T-helper 1 cell treated with Interleukin-12 subunit alpha and Interleukin-12 subunit beta and Interleukin-4 antibody, amounts not matched to agents 30 μg/mL and 1 μg/mL, for 36 hours (primary cell): ENCODE measurements at regions not wholly inside any gene's neighbourhood (a gene's known extent, or its start where the extent isn't known, plus 50 kb on each side); places are given as distances from the start of the nearest gene placed in this dataset.
"Not testable (repeated sequence)": the region's sequence is repeated elsewhere in the genome, so short reads cannot be mapped to it uniquely, and the experiment has no call there.

Experiments
- H3K27ac Mint-ChIP-seq: one replicate; pipeline ENCODE4 v1.8.0; 2021; ENCODE audit warnings: mild to moderate bottlenecking, mixed read lengths
- H3K27me3 Mint-ChIP-seq: one replicate; pipeline ENCODE4 v1.8.0; 2021; ENCODE audit warnings: low read depth, mixed read lengths
- H3K36me3 Mint-ChIP-seq: one replicate; pipeline ENCODE4 v1.8.0; 2021; ENCODE audit warnings: low read depth, mixed read lengths
- H3K4me1 Mint-ChIP-seq: one replicate; pipeline ENCODE4 v1.8.0; 2021; ENCODE audit warnings: low read depth, mixed read lengths
- H3K4me3 Mint-ChIP-seq: one replicate; pipeline ENCODE4 v1.8.0; 2021; ENCODE audit warnings: mild to moderate bottlenecking, moderate library complexity, mixed read lengths
- H3K9me3 Mint-ChIP-seq: one replicate; pipeline ENCODE4 v1.8.0; 2021; ENCODE audit warnings: mixed read lengths

DNA sequence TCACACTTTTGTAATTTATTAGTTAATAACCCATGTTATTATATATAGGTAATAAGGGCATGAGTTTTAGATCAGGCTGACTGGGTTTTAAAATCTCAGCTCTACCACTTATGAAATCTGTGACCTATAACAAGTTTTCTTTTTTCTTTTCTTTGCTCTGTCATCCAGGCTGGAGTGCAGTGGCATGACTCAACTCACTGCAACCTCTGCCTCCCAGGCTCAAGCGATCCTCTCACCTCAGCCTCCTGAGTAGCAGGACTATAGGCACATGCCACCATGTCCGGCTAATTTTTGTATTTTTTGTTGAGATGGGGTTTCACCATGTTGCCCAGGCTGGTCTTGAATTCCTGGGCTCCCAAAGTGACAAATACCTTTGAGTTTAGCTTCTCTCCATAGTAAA, 227.7 kb upstream of the KRR1 start:
- H3K9me3 Mint-ChIP-seq, H3K27me3 Mint-ChIP-seq, H3K36me3 Mint-ChIP-seq, H3K4me3 Mint-ChIP-seq, H3K4me1 Mint-ChIP-seq, H3K27ac Mint-ChIP-seq: not testable (repeated sequence)

DNA sequence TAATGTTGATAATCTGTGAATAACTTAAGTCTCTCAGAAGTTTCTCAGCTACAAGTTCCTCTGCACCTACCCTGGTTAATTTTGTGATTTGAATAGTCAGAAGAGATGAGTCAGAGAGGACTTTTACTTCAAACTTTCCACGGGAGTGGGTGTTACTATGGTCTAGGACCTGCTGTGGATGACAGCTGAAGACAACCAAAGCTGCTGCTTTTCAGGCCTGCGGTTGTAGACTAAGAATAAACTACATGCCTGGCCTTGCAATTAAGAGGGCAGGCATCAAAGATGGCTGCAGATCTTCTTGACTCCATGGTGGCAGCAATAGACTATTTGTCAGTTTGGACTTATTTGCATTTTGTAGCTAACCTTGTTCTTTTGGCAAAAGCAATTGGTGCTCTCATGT, 227.1 kb upstream of the KRR1 start:
- no peaks in the 10 kb centered on the region for H3K9me3 Mint-ChIP-seq
- peaks cover 2% of the 10 kb centered on the region for H3K36me3 Mint-ChIP-seq
- H3K4me1 Mint-ChIP-seq, result peaks cover 5% of the 10 kb centered on the region
- H3K27me3 Mint-ChIP-seq, result peaks cover 8% of the 10 kb centered on the region
- no peak overlapping the region for H3K4me3 Mint-ChIP-seq
- H3K27ac Mint-ChIP-seq, result peak overlapping the region; percentile 8

DNA sequence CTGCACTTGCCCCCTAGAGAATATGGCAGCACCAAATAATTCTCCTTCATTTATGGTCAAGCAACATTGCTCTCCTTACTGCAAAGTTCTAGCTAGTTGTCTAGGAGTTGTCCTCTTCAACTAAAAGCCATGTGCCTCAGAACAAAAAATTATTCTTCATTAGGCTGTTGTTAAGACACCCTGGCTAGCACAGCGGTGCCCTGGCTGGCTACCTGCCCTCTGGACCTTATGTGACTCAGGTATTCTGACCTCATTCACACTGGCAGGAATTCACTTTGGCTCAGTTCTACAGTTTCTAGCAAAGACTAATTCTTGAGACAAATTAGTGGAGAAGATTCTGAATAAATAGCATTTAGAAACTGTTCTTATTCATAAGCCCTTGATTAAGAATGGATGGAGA, 224.4 kb upstream of the KRR1 start:
- H3K27me3 Mint-ChIP-seq, result peaks cover 3% of the 10 kb centered on the region
- H3K36me3 Mint-ChIP-seq, result no peaks in the 10 kb centered on the region
- H3K9me3 Mint-ChIP-seq, result peaks cover 4% of the 10 kb centered on the region
- no peak overlapping the region for H3K4me3 Mint-ChIP-seq
- H3K27ac Mint-ChIP-seq, result no peak overlapping the region
- H3K4me1 Mint-ChIP-seq, result peaks cover 5% of the 10 kb centered on the region

DNA sequence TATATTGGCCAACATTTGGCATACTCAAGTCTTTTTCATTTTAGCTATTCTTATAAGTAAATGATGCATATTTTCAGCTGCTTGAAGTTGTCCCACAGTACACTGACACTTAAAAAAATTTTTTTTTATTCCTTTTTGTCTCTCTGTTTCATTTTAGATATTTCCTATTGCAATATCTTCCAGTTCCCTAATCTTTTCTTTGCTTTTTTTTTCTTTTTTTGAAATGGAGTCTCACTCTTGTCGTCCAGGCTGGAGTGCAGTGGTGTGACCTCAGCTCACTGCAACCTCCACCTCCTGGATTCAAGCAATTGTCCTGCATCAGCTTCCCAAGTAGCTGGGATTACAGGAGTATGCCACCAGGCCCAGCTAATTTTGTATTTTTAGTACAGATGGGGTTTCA, 217.4 kb upstream of the KRR1 start:
- no peaks in the 10 kb centered on the region for H3K27me3 Mint-ChIP-seq
- H3K27ac Mint-ChIP-seq, result no peak overlapping the region
- no peaks in the 10 kb centered on the region for H3K36me3 Mint-ChIP-seq
- peaks cover 4% of the 10 kb centered on the region for H3K9me3 Mint-ChIP-seq
- no peaks in the 10 kb centered on the region for H3K4me1 Mint-ChIP-seq
- no peak overlapping the region for H3K4me3 Mint-ChIP-seq

DNA sequence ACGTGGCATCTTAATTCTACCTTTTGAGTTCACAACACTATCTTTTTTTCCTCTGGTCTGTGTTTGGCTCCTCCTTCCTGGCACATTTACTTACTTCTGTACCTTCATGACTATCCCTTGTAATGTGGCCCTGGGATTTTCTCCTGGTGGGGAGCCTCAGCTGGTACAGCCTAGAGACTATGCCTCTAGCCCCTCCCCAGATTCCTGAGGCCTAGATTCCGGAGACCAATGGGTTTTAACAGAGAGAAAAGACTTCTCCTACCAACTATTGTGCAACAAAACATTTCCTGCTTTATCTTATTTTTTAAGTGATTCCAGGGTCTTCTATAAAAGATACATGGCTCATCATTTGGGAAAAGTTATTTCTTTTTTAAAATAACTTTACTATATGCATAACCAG, 216.2 kb upstream of the KRR1 start:
- H3K36me3 Mint-ChIP-seq, result peaks cover 7% of the 10 kb centered on the region
- H3K9me3 Mint-ChIP-seq, result peaks cover under 1% of the 10 kb centered on the region
- H3K4me1 Mint-ChIP-seq, result peaks cover 11% of the 10 kb centered on the region
- H3K4me3 Mint-ChIP-seq, result no peak overlapping the region
- H3K27me3 Mint-ChIP-seq, result no peaks in the 10 kb centered on the region
- H3K27ac Mint-ChIP-seq, result no peak overlapping the region

DNA sequence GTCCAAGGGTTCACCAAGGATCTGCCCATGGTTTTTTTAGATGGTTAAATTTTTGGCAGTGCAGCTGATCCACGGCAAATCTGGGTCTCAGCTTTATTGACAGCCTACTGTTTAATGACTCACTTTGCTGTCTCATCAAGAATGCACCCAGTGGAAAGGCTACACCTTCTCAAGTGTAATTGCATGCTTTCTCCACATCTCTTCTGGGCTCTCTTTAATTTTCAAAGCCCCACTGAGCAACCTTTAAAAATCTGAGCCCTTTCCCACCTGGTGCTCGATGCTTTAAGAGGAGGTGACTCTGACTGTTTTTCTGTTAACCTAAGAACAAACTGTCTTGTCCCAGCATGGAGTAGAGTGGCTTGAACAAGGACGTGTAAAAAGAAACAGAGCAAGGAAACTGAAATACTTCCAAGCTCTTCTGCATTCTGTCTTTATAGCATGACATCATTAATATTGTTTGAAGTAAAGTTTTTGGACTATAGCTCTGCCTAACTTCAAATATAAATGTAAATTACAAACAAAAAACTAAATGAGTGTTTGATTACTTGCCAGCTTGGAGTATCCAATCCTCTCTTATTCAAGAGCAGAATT, 214.2 kb upstream of the KRR1 start:
- Mint-ChIP-seq H3K4me3 (no peak overlapping the region), H3K27me3 (no peaks in the 10 kb centered on the region), H3K4me1 (peaks cover 22% of the 10 kb centered on the region), H3K36me3 (peaks cover 10% of the 10 kb centered on the region), H3K27ac (no peak overlapping the region), H3K9me3 (peaks cover 4% of the 10 kb centered on the region)

DNA sequence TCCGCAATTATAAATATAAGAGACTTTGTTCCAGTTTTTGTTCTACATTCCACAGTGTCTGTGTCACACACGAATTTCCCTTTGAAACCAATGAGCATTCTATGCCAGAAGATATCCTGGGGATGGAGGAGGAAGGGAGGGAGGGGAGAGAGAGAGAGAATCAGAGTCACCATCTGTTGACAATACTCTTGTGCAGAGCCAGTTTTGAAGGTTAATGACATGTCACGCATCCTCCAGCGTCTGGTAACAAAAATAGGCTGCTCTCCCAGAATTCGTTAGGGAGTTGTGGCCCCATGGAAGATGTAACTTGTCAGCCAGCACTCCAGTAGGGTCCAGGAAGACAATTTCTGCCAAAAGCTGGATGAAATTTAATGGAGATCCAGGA, 213.5 kb upstream of the KRR1 start:
- Mint-ChIP-seq H3K9me3 (peaks cover 4% of the 10 kb centered on the region), H3K27me3 (no peaks in the 10 kb centered on the region), H3K4me1 (peaks cover 22% of the 10 kb centered on the region), H3K4me3 (no peak overlapping the region), H3K27ac (no peak overlapping the region), H3K36me3 (peaks cover 10% of the 10 kb centered on the region)

DNA sequence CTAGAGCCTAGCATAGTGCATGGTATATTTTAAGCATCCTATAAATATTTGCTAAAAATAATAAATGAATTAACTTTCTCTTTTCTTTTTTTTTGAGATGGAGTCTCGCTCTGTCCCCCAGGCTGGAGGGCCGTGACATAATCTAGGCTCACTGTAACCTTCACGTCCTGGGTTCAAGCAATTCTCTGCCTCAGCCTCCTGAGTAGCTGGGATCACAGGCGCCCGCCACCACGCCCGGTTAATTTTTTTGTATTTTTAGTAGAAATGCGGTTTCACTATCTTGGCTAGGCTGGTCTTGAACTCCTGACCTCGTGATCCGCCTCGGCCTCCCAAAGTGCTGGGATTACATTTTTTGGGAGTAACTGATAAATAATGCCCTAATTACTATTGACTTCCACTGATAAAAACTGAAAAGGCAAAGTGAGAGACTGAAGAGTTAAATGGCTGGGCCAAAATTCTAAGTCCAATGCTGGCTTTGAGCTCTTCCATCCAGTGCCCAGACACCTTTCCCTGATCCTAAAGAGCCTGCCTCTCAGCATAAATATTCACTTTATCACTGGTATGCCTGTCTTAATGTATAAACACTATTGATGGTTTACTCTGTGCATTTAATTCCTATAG, 213.0 kb upstream of the KRR1 start:
- Mint-ChIP-seq H3K27me3 (no peaks in the 10 kb centered on the region), H3K4me3 (no peak overlapping the region), H3K27ac (no peak overlapping the region), H3K36me3 (peaks cover 10% of the 10 kb centered on the region), H3K9me3 (peaks cover 4% of the 10 kb centered on the region), H3K4me1 (peaks cover 22% of the 10 kb centered on the region)

DNA sequence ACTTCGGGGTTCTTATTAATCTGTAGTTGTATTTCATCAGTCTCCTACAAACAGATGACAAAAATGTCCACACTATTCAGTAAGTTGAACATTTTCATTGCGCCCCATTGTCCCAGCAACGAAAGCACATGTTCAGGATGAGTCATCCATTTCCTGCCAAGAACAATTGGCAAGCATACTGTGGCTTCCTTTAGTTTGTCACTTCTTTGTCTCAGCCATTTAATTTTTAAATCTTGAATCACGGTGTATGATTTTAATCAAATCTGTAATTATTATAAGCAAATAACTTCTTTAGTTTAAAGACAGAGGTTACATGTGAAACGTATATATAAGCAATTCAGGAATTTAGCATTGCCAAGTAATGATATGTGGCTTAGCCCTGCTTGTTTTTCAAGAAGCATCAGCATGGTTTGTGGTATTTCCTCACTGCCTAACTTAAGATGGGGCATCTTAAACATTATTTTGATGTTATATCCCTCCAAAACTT, 211.3 kb upstream of the KRR1 start:
- Mint-ChIP-seq H3K36me3 (peaks cover 10% of the 10 kb centered on the region), H3K27ac (peak overlapping the region; percentile 85), H3K27me3 (peaks cover 3% of the 10 kb centered on the region), H3K9me3 (peaks cover 4% of the 10 kb centered on the region), H3K4me3 (peak overlapping the region; percentile 33), H3K4me1 (peaks cover 22% of the 10 kb centered on the region)

DNA sequence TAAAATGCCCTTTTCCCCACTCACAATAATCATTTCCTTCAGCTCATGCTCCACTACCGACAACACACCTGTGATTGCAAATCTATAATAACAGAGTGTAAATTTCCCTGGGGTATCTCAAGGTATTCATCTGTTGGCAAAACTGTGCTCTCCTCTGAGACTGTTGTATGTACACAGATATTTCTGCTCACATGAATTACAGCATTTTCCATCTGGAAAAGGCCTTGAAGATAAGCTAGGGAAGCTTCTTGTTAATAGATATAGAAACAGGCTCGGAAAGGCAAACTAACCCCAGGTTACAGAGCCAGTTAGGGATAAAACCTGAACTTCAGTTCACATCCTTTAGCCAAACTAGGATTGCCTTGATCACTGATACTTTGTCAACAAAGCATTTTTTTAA, 210.4 kb upstream of the KRR1 start:
- Mint-ChIP-seq H3K36me3 (peaks cover 10% of the 10 kb centered on the region), H3K4me1 (peaks cover 22% of the 10 kb centered on the region), H3K9me3 (peaks cover 4% of the 10 kb centered on the region), H3K27me3 (peaks cover 3% of the 10 kb centered on the region), H3K4me3 (no peak overlapping the region), H3K27ac (no peak overlapping the region)

DNA sequence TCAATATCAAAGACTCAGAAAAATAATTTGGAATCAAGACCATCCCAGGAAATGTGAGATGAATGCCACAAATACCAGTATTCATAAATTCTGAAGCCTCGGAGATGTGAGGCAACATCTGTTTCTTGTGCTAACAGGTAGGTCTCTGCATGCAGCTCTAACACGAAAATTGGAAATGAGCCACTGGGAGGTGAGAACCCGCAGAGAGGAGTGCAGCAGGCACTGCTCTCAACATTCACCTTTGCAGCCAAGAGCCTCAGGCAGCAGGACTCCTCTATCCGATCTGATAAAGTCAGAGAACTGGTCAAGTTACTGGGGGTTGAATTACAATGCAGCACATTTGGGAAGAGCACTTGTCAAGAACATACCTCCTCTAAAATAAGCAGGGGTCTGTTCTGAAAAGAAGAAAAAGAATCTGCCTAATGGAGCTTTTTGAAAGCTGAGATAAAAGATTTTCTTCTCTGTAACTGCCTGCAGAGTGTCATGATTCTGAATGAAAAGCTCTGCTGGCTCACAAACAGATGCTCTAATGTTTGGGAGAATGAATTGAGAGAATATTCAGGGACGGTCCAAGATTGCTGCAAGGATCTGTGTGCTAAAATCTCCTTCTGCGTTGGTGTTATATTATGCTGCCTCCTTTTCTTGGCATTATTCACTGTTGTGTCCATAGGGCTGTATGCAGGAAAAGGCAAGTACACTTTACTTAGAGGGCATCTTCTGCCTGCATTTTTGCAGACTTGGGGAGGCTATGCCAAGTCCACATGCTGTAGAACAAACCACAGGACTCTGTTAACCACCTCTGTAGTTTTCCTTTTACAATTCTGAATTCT, 209.6 kb upstream of the KRR1 start:
- Mint-ChIP-seq H3K4me3 (no peak overlapping the region), H3K27me3 (peaks cover 3% of the 10 kb centered on the region), H3K9me3 (peaks cover 4% of the 10 kb centered on the region), H3K4me1 (peaks cover 22% of the 10 kb centered on the region), H3K36me3 (peaks cover 10% of the 10 kb centered on the region), H3K27ac (no peak overlapping the region)

DNA sequence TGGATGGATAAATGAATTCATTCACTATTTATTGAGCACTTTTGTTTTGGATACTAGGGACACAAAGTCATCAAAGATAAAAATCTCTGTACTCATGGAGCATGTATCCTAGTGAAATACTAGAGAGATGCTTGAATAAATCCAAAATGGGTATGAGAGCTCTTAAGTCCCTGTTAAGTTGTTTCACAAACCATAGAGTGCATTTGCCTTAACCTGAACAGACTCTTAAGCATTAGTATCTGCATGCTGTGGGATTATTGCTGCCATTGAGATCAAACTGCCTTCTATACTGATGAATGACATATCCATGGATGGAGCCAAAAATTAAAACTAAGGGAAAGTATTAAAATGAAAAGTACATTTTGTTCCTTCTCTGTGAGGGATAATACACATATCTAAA, 206.5 kb upstream of the KRR1 start:
- no peak overlapping the region for H3K4me3 Mint-ChIP-seq
- no peak overlapping the region for H3K27ac Mint-ChIP-seq

DNA sequence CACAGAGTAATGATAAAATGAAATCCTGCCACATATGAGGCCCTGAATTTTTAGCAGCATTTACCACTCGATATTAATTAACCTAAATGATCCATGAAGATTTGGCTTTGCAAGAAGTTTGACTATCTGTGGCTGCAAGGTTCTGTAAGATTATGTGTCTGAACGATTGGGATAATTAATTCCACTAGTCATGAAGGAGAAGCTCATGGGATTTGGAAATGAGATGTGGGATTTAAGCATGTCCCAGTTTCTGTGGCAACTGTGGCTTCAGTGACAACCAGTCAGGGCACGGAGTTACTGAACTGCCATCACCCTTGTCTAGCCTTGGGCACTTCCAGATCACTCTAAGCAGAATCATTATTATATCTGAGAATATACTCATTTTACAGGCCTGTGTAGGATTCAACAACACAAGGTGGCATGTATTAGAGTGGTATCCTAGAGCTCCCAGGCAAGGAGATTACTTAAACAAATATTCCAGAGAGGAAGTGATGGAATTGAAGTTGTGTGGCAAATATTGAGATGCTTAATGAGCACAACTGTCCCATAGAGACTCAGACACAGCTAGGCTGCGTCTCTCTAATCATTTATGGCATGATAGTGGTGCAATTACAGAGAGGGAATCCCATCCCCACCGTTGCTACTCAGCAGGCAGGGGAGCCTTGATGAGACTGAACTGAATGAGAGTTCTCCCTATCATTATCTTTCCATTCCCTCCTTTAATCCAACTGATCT, 205.0 kb upstream of the KRR1 start:
- no peak overlapping the region for H3K4me3 Mint-ChIP-seq
- H3K9me3 Mint-ChIP-seq, result no peaks in the 10 kb centered on the region

More for the DNA sequence above, 206.5 kb upstream of the KRR1 start:
- peaks cover 16% of the 10 kb centered on the region for H3K27me3 Mint-ChIP-seq
- peaks cover 4% of the 10 kb centered on the region for H3K9me3 Mint-ChIP-seq
- H3K4me1 Mint-ChIP-seq, result peaks cover 17% of the 10 kb centered on the region
- H3K36me3 Mint-ChIP-seq, result peaks cover 4% of the 10 kb centered on the region

DNA sequence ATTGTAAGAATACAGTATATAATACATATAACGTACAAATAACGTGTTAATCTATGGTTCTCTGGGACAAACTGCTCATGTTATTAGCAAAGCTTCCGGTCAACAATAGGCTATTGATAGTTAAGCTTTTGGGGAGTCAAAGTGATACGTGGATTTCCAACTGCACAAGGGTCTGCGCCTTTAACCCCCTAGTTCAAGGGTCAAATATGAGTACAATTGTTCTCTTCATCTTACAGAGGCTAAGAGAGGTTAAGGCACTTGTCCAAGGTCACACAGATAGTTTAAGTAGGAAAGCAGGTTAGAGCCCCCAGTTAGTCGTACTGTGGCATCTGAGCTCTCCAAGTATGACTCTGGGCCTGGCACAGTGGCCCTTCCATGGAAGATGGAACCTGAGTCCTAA, 204.3 kb upstream of the KRR1 start:
- H3K4me1 Mint-ChIP-seq, result peaks cover 2% of the 10 kb centered on the region
- no peaks in the 10 kb centered on the region for H3K36me3 Mint-ChIP-seq
- H3K27ac Mint-ChIP-seq, result no peak overlapping the region
- H3K27me3 Mint-ChIP-seq, result peaks cover 22% of the 10 kb centered on the region
- H3K9me3 Mint-ChIP-seq, result no peaks in the 10 kb centered on the region
- H3K4me3 Mint-ChIP-seq, result no peak overlapping the region

More for the DNA sequence above, 205.0 kb upstream of the KRR1 start:
- Mint-ChIP-seq H3K27ac (no peak overlapping the region), H3K4me1 (peaks cover 5% of the 10 kb centered on the region), H3K27me3 (peaks cover 20% of the 10 kb centered on the region), H3K36me3 (no peaks in the 10 kb centered on the region)
